Cerebellar cortex (tissue), 1 donor: ENCODE measurements at regions not wholly inside any gene's neighbourhood (a gene's known extent, or its start where the extent isn't known, plus 50 kb on each side); places are given as distances from the start of the nearest gene placed in this dataset.

Experiments used
- DNase-seq: peaks from one replicate; pipeline ENCODE4 v3.0.0-alpha.2; 2015; ENCODE audit warnings: low spot score

DNA sequence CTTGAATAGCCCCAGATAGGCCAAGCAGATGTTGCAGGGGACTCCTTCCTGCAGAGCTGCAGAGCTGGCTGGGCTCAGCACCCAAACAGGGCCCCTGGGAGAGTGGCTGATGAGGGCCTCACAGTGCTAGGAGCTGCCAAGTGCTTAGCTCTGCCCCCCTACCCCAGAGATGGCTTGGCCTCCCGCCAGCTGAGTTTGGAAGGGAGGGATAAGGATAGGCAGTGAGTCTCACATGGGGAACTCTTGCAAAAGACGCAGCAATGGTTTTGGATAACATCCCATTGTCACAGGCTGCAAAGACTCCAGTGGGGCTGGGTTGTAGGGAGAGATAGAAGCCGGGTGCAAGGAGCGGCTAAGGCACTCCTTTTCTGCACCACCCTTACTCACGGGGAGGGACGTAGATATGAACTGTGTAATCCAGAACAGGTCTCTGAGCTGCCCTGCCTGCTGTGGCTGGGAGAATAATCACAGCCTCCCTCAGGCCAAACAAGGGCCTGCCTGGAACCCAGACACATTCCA lies 52.9 kb upstream of the MAF start:
- DNase-seq = no peak

- DNase-seq = no peak
Measured at GRCh38 chr16:79651363-79651762, 50.8 kb upstream of the MAF start.
